ENCODE measurements at regions not wholly inside any gene's neighbourhood (a gene's known extent, or its start where the extent isn't known, plus 50 kb on each side); places are given as distances from the start of the nearest gene placed in this dataset.

- no peak for DNase-seq
Measured at GRCh38 chr2:236835307-236836024, 250.2 kb upstream of the COPS8 start.

- peak in 1 of 2 donors; percentile 2 for DNase-seq
Measured at GRCh38 chr2:236836028-236836427, 249.7 kb upstream of the COPS8 start.

- no peak for DNase-seq
Measured at GRCh38 chr2:236840215-236840614, 245.5 kb upstream of the COPS8 start.

GRCh38 chr2:236840857-236841256 lies 244.8 kb upstream of the COPS8 start:
- DNase-seq, result no peak

- DNase-seq, result no peak
Measured at GRCh38 chr2:236841389-236841788, 244.3 kb upstream of the COPS8 start.

- no peak for DNase-seq
Measured at GRCh38 chr2:236843161-236843968, 242.3 kb upstream of the COPS8 start.

- DNase-seq, result no peak
Measured at GRCh38 chr2:236844711-236845110, 241.0 kb upstream of the COPS8 start.

GRCh38 chr2:236847023-236847422 lies 238.7 kb upstream of the COPS8 start:
- DNase-seq, result no peak

- no peak for DNase-seq
Measured at GRCh38 chr2:236847538-236848263, 238.0 kb upstream of the COPS8 start.

- DNase-seq, result no peak
Measured at GRCh38 chr2:236848501-236848900, 237.2 kb upstream of the COPS8 start.

GRCh38 chr2:236849508-236849907 lies 236.2 kb upstream of the COPS8 start:
- no peak for DNase-seq

GRCh38 chr2:236849940-236850339 lies 235.7 kb upstream of the COPS8 start:
- DNase-seq, result no peak

- no peak for DNase-seq
Measured at GRCh38 chr2:236851187-236851586, 234.5 kb upstream of the COPS8 start.

GRCh38 chr2:236852100-236852976 lies 233.4 kb upstream of the COPS8 start:
- no peak for DNase-seq

GRCh38 chr2:236852977-236853374 lies 232.7 kb upstream of the COPS8 start:
- no peak for DNase-seq

GRCh38 chr2:236853585-236854051 lies 232.1 kb upstream of the COPS8 start:
- DNase-seq, result no peak

GRCh38 chr2:236855176-236855865 lies 230.4 kb upstream of the COPS8 start:
- DNase-seq, result no peak

GRCh38 chr2:236855866-236856847 lies 229.5 kb upstream of the COPS8 start:
- no peak for DNase-seq

- DNase-seq, result no peak
Measured at GRCh38 chr2:236856848-236857235, 228.8 kb upstream of the COPS8 start.

- no peak for DNase-seq
Measured at GRCh38 chr2:236857246-236857645, 228.4 kb upstream of the COPS8 start.

GRCh38 chr2:236857781-236858180 lies 227.9 kb upstream of the COPS8 start:
- no peak for DNase-seq
